ENCODE measurements at regions not wholly inside any gene's neighbourhood (a gene's known extent, or its start where the extent isn't known, plus 50 kb on each side); places are given as distances from the start of the nearest gene placed in this dataset.

DNA sequence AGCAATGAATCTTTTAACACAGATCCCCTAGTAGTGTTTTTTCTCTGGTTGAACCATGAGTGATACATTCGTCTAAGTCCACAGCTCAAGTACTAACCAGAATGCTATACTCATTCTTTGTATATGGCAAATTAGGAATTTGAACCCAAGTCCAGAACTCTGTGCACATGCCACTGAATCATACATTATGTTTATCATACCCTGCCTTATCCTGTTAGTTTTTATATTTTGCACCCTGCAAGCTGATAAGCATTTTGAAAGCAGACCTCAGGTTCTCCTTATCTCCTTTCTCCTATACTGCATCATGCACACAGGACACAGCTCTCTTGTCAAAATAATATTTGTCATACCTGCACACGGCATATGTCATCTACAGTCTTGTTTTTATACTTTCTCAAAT lies 54.6 kb upstream of the ELL2 start:
- no peaks in the 10 kb centered on the region for H3K36me3 ChIP-seq (ENCODE audit: control insufficient read depth in 2 of 4, insufficient read depth in 4 of 4, low read length in 3 of 4)
- no peak overlapping the region for H3K14ac ChIP-seq (ENCODE audit: insufficient read length)
- no peaks in the 10 kb centered on the region for H3K4me1 ChIP-seq (replicated peaks in 1 of 4; ENCODE audit: control insufficient read depth in 3 of 4, insufficient read depth in 4 of 4, low read length in 3 of 4)
- no peaks in the 10 kb centered on the region for H3K9me3 ChIP-seq (ENCODE audit: insufficient read depth in 2 of 2, low read depth in 1 of 2, low read length in 1 of 2)
- no peak overlapping the region for H3K27ac ChIP-seq (ENCODE audit: low read depth, low read length)
- H4K20me1 ChIP-seq (replicated peaks in 1 of 2; ENCODE audit: control insufficient read depth in 1 of 2, insufficient read depth in 2 of 2, low read length in 2 of 2): no peaks in the 10 kb centered on the region
- no peaks in the 10 kb centered on the region for H3K27me3 ChIP-seq (replicated peaks in 1 of 4; ENCODE audit: control insufficient read depth in 3 of 4, extremely low read depth in 1 of 4, insufficient read depth in 3 of 4, low read length in 3 of 4)
- no peak overlapping the region for H2AK5ac ChIP-seq (ENCODE audit: low read depth, low read length)
- H4K8ac ChIP-seq (ENCODE audit: extremely low read depth, insufficient read depth, low read length): no peak overlapping the region
- CTCF ChIA-PET (ENCODE audit: partially characterized antibody): interaction anchor here (1.1 to 1.2 kb wide), 2 partner anchors 32 to 53 kb away, joined by 3 read pairs; no protein-coding TSS in a partner anchor
- no peaks in the 10 kb centered on the region for H3K79me1 ChIP-seq (ENCODE audit: low read depth, low read length)
- no peak for FAIRE-seq
- POLR2A ChIA-PET (ENCODE audit: partially characterized antibody): no interaction called here
- no peak overlapping the region for H2BK20ac ChIP-seq (ENCODE audit: low read length)
- H2BK5ac ChIP-seq (ENCODE audit: low read depth, low read length): no peak overlapping the region
- H4K91ac ChIP-seq (replicated peaks; ENCODE audit: insufficient read length, low read length): no peak overlapping the region
- no peak overlapping the region for H4K5ac ChIP-seq (ENCODE audit: insufficient read length, low read depth, low read length)
- no peak overlapping the region for H3K4ac ChIP-seq (replicated peaks; ENCODE audit: insufficient read length, low read depth, low read length)
- H3K23me2 ChIP-seq (ENCODE audit: low read depth, low read length): no peaks in the 10 kb centered on the region
- no peak overlapping the region for H3K4me2 ChIP-seq (ENCODE audit: insufficient read depth in 1 of 2, low read depth in 2 of 2, low read length in 2 of 2)
- WGBS, 2 experiments (ENCODE audit: extremely low coverage in 1 of 2, insufficient coverage in 1 of 2, insufficient read length in 1 of 2, insufficient replicate concordance in 2 of 2, low coverage in 1 of 2, low lambda C conversion rate in 2 of 2, missing lambda C conversion rate in 1 of 2): 94% methylated on average over 2 of the region's 2 CpGs; no CpG with 5 or more reads in 1 of the 2 experiments
- DNase-seq (ENCODE audit: low read depth in 1 of 2, low spot score in 2 of 2): no peak
- H2AFZ ChIP-seq (ENCODE audit: low read length): 0 out of 2 replicates have a peak overlapping the region, but pooled peaks have one; percentile 62
- H3K79me2 ChIP-seq (ENCODE audit: control insufficient read depth in 1 of 2, insufficient read depth in 2 of 2, low read length in 2 of 2): no peaks in the 10 kb centered on the region
- no peak overlapping the region for H2BK15ac ChIP-seq (ENCODE audit: low read length)
- no peak overlapping the region for H3K56ac ChIP-seq (replicated peaks; ENCODE audit: insufficient read length, low read depth, low read length)
- H3K9ac ChIP-seq (replicated peaks in 1 of 4; ENCODE audit: extremely low read depth in 1 of 4, low read depth in 3 of 4, low read length in 3 of 4): no peak overlapping the region
- no peak overlapping the region for H3K23ac ChIP-seq (ENCODE audit: insufficient read length)
- no peak overlapping the region for H2BK12ac ChIP-seq (ENCODE audit: low read depth, low read length)
- no peak overlapping the region for H3K18ac ChIP-seq (ENCODE audit: extremely low read depth, low read length)
- H2BK120ac ChIP-seq (replicated peaks; ENCODE audit: low read depth, low read length): no peak overlapping the region
- H3K4me3 ChIP-seq (ENCODE audit: extremely low read depth in 1 of 4, insufficient read depth in 2 of 4, low read depth in 3 of 4, low read length in 4 of 4): no peak overlapping the region
- TF ChIP-seq CEBPB (IDR thresholded peaks at IDR 0.05; ENCODE audit: low read depth, low read length) (no peak), EGR1 (IDR thresholded peaks at IDR 0.05; ENCODE audit: borderline replicate concordance, low read depth, low read length) (no peak), CHD1 (IDR thresholded peaks at IDR 0.05; ENCODE audit: low read depth, low read length) (no peak), MAX (IDR thresholded peaks at IDR 0.05) (no peak), CBX5 (IDR thresholded peaks at IDR 0.05; ENCODE audit: low read depth, low read length) (no peak), SUZ12 (IDR thresholded peaks at IDR 0.05; ENCODE audit: low read length) (no peak), GTF2F1 (IDR thresholded peaks at IDR 0.05; ENCODE audit: borderline replicate concordance, low read depth, low read length) (no peak), KDM1A (IDR thresholded peaks at IDR 0.05; ENCODE audit: borderline replicate concordance, low read length) (no peak), EZH2 (IDR thresholded peaks at IDR 0.05; ENCODE audit: low read depth, low read length, severe bottlenecking) (no peak), TCF12 (IDR thresholded peaks at IDR 0.05; ENCODE audit: low read depth, low read length) (no peak), KDM4A (IDR thresholded peaks at IDR 0.05; ENCODE audit: low read depth, low read length, severe bottlenecking) (no peak)
- TF ChIP-seq, protein P1, sequence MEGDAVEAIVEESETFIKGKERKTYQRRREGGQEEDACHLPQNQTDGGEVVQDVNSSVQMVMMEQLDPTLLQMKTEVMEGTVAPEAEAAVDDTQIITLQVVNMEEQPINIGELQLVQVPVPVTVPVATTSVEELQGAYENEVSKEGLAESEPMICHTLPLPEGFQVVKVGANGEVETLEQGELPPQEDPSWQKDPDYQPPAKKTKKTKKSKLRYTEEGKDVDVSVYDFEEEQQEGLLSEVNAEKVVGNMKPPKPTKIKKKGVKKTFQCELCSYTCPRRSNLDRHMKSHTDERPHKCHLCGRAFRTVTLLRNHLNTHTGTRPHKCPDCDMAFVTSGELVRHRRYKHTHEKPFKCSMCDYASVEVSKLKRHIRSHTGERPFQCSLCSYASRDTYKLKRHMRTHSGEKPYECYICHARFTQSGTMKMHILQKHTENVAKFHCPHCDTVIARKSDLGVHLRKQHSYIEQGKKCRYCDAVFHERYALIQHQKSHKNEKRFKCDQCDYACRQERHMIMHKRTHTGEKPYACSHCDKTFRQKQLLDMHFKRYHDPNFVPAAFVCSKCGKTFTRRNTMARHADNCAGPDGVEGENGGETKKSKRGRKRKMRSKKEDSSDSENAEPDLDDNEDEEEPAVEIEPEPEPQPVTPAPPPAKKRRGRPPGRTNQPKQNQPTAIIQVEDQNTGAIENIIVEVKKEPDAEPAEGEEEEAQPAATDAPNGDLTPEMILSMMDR (IDR thresholded peaks at IDR 0.05; ENCODE audit: control extremely low read depth in 1 of 3, insufficient read depth in 1 of 3, low read depth in 1 of 3, low read length in 3 of 3): no peak

Data from H1 (cell line).